ENCODE measurements at regions not wholly inside any gene's neighbourhood (a gene's known extent, or its start where the extent isn't known, plus 50 kb on each side); places are given as distances from the start of the nearest gene placed in this dataset.

DNA sequence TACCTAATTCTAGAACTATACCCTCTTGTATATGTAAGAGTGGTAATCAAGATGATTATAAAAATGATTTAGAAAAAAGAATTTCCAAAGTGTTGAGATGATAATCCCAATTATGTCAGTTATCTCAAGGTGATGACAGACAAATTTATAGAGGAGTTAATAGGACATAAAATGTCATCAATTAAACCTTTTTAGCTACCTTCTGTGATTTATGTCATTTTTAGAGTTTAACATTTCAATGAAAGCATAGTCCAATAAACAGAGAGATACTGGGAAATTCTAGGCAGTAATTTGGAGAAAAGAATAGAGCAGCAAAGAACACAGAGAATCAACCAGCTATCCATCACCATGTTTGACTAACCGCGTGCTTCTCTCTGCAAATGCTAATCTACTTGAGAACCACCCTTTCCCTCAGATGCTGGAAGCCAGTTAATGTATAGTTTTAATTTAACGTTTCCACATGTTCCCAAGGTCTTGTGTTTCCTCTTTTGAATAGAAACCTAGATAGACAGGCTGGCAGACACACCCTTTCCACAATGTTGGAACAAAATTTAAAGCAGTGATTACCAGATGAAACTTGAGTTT lies 433.1 kb upstream of the FAM241A start:
- H3K9me3 ChIP-seq (replicated peaks; ENCODE audit: control insufficient read depth, insufficient read depth, low read length), result no peaks in the 10 kb centered on the region
- no peak overlapping the region for H3K9ac ChIP-seq (ENCODE audit: control insufficient read depth, insufficient read depth, low read length)
- H3K4me2 ChIP-seq (ENCODE audit: control insufficient read depth, insufficient read depth), result no peak overlapping the region
- BruUV-seq (replicated peaks), result no TSS peak
- intact Hi-C loops (cut with micrococcal nuclease; ENCODE audit: unreplicated experiment), result no loop called here
- SMC1A ChIA-PET (ENCODE audit: uncharacterized antibody, unreplicated experiment), result no interaction called here
- POLR2A ChIA-PET, result no interaction called here
- H3K4me1 ChIP-seq (ENCODE audit: control insufficient read depth, insufficient read depth, low read length), result no peaks in the 10 kb centered on the region
- 62% methylated on average over 3 of the region's 3 CpGs for WGBS (ENCODE audit: insufficient coverage, insufficient replicate concordance, low lambda C conversion rate, missing lambda C conversion rate)
- RAD21 ChIA-PET (ENCODE audit: unreplicated experiment), result no interaction called here
- TF ChIP-seq, protein P1, sequence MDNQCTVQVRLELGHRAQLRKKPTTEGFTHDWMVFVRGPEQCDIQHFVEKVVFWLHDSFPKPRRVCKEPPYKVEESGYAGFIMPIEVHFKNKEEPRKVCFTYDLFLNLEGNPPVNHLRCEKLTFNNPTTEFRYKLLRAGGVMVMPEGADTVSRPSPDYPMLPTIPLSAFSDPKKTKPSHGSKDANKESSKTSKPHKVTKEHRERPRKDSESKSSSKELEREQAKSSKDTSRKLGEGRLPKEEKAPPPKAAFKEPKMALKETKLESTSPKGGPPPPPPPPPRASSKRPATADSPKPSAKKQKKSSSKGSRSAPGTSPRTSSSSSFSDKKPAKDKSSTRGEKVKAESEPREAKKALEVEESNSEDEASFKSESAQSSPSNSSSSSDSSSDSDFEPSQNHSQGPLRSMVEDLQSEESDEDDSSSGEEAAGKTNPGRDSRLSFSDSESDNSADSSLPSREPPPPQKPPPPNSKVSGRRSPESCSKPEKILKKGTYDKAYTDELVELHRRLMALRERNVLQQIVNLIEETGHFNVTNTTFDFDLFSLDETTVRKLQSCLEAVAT (IDR thresholded peaks at IDR 0.05), result no peak
- TF ChIP-seq, protein P2, sequence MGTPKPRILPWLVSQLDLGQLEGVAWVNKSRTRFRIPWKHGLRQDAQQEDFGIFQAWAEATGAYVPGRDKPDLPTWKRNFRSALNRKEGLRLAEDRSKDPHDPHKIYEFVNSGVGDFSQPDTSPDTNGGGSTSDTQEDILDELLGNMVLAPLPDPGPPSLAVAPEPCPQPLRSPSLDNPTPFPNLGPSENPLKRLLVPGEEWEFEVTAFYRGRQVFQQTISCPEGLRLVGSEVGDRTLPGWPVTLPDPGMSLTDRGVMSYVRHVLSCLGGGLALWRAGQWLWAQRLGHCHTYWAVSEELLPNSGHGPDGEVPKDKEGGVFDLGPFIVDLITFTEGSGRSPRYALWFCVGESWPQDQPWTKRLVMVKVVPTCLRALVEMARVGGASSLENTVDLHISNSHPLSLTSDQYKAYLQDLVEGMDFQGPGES (IDR thresholded peaks at IDR 0.05), result no peak
- no peak for TF ChIP-seq SREBF1 (IDR thresholded peaks at IDR 0.05; ENCODE audit: low read length)
- no peak for TF ChIP-seq ZBED1 (IDR thresholded peaks at IDR 0.05; ENCODE audit: borderline replicate concordance)
- TF ChIP-seq ZNF274 (IDR thresholded peaks at IDR 0.05; ENCODE audit: insufficient read depth, insufficient read length), result no peak
- no peak for TF ChIP-seq ZNF384 (IDR thresholded peaks at IDR 0.05; ENCODE audit: borderline replicate concordance, low read depth, low read length)
- TF ChIP-seq TARDBP (IDR thresholded peaks at IDR 0.05; ENCODE audit: borderline replicate concordance), result no peak
- TF ChIP-seq, protein P3, sequence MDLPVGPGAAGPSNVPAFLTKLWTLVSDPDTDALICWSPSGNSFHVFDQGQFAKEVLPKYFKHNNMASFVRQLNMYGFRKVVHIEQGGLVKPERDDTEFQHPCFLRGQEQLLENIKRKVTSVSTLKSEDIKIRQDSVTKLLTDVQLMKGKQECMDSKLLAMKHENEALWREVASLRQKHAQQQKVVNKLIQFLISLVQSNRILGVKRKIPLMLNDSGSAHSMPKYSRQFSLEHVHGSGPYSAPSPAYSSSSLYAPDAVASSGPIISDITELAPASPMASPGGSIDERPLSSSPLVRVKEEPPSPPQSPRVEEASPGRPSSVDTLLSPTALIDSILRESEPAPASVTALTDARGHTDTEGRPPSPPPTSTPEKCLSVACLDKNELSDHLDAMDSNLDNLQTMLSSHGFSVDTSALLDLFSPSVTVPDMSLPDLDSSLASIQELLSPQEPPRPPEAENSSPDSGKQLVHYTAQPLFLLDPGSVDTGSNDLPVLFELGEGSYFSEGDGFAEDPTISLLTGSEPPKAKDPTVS (IDR thresholded peaks at IDR 0.05; ENCODE audit: low read depth, low read length), result no peak
- TF ChIP-seq PAX8 (IDR thresholded peaks at IDR 0.05), result no peak
- TF ChIP-seq, protein P4, sequence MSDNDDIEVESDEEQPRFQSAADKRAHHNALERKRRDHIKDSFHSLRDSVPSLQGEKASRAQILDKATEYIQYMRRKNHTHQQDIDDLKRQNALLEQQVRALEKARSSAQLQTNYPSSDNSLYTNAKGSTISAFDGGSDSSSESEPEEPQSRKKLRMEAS (IDR thresholded peaks at IDR 0.05; ENCODE audit: low read depth, low read length), result no peak
- no peak for TF ChIP-seq CEBPB (IDR thresholded peaks at IDR 0.05; ENCODE audit: borderline replicate concordance in 1 of 2, low read depth in 2 of 2, low read length in 2 of 2)
- TF ChIP-seq NFIC (IDR thresholded peaks at IDR 0.05; ENCODE audit: low read depth, low read length), result no peak
- TF ChIP-seq NR2F1 (conservative IDR thresholded peaks at IDR 0.05), result no peak
- no peak overlapping the region for H3K4me3 ChIP-seq
- no peaks in the 10 kb centered on the region for H3K79me2 ChIP-seq (ENCODE audit: control insufficient read depth, insufficient read depth, low read length)
- no peak for ATAC-seq
- in situ Hi-C loops (cut with MboI), result no loop called here
- no peaks in the 10 kb centered on the region for H3K27me3 ChIP-seq (replicated peaks in 1 of 2; ENCODE audit: control insufficient read depth in 2 of 2, insufficient read depth in 2 of 2, low read length in 1 of 2)
- H3K36me3 ChIP-seq (ENCODE audit: control insufficient read depth in 2 of 2, insufficient read depth in 2 of 2, low read length in 1 of 2), result no peaks in the 10 kb centered on the region
- no peak for FAIRE-seq
- CTCF ChIA-PET, result interaction anchor here (1.3 kb wide), 1 partner anchor 319 kb away, joined by 3 read pairs; no protein-coding TSS in a partner anchor
- no peak for DNase-seq (ENCODE audit: low read depth, low spot score)
- no peaks in the 10 kb centered on the region for H4K20me1 ChIP-seq (ENCODE audit: control insufficient read depth, insufficient read depth)
- H3K27ac ChIP-seq (ENCODE audit: control insufficient read depth, insufficient read depth), result no peak overlapping the region
- no peak overlapping the region for H2AFZ ChIP-seq (ENCODE audit: control insufficient read depth, low read depth, low read length)
